Adipocyte (in vitro differentiated cells): ENCODE measurements at regions not wholly inside any gene's neighbourhood (a gene's known extent, or its start where the extent isn't known, plus 50 kb on each side); places are given as distances from the start of the nearest gene placed in this dataset.
"Not testable (repeated sequence)": the region's sequence is repeated elsewhere in the genome, so short reads cannot be mapped to it uniquely, and the experiment has no call there.

ENCODE experiments used
- DNase-seq: peaks from one replicate; pipeline ENCODE4 v3.0.0-alpha.2; 2015; ENCODE audit warnings: low read depth
- H3K27me3 ChIP-seq: replicated peaks from 2 replicates; pipeline ENCODE4 v1.7.0; 2013; ENCODE audit warnings: mild to moderate bottlenecking, low read length, moderate library complexity; ENCODE audit not compliant: control insufficient read depth, insufficient read depth
- H3K36me3 ChIP-seq: 2 replicates; pipeline ENCODE4 v1.7.0; 2013; ENCODE audit warnings: low read length, mild to moderate bottlenecking, moderate library complexity; ENCODE audit not compliant: control insufficient read depth, insufficient read depth, severe bottlenecking
- H3K4me1 ChIP-seq: 2 replicates; pipeline ENCODE4 v1.7.0; 2013; ENCODE audit warnings: mild to moderate bottlenecking, low read length, moderate library complexity; ENCODE audit not compliant: control insufficient read depth, insufficient read depth
- H3K4me3 ChIP-seq: 2 replicates; pipeline ENCODE4 v1.7.0; 2013; ENCODE audit warnings: mild to moderate bottlenecking, low read length, moderate library complexity
- H3K9ac ChIP-seq: 2 replicates; pipeline ENCODE4 v1.7.0; 2013; ENCODE audit warnings: mild to moderate bottlenecking, low read length, moderate library complexity
- H3K9me3 ChIP-seq: 2 replicates; pipeline ENCODE4 v1.7.0; 2013; ENCODE audit warnings: mild to moderate bottlenecking, low read length, moderate library complexity; ENCODE audit not compliant: control insufficient read depth

DNA sequence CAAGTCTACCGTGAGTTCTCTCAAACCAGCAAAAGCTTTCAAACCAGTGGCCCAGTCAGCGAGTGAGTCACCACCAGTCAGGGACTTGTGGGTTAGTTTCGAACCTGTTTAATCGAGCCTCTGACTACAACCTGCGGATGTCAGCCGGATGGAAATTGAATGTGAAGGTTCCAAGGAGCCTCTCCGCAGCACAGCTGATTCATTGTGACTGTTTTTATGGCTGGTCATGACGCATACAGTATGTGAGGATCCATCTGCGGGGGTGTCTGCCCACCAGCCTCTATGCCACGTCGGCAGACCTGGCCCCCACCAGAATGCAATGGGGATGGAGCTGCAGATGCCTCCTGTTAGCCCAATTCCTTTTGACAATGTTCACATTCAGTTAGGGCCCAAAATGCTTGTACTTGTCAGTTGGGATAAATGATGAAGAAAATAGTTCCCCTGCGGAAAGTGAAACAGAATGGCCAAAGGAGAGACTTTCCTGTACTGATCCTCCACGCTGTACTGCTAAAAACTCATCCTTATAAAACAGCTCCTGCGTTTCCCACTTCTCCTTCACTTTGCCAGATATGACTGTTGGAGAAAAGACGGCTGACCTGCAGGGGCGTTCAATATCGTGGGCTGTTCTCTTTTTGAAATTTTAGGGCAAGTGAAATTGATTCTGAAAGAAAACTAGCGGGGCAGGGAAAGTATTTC, 206.6 kb downstream of the TFAP2B start:
- Histone ChIP-seq H3K27me3 (no peaks in the 10 kb centered on the region), H3K36me3 (no peaks in the 10 kb centered on the region), H3K4me1 (peaks cover 6% of the 10 kb centered on the region), H3K9ac (no peak overlapping the region), H3K4me3 (no peak overlapping the region), H3K9me3 (no peaks in the 10 kb centered on the region)
- no peak for DNase-seq

GRCh38 chr6:51027283-51028065, 208.8 kb downstream of the TFAP2B start:
- no peak overlapping the region for H3K9ac ChIP-seq
- no peak overlapping the region for H3K4me3 ChIP-seq
- no peaks in the 10 kb centered on the region for H3K36me3 ChIP-seq
- H3K9me3 ChIP-seq, result no peaks in the 10 kb centered on the region
- peaks cover 6% of the 10 kb centered on the region for H3K4me1 ChIP-seq
- H3K27me3 ChIP-seq, result no peaks in the 10 kb centered on the region
- no peak for DNase-seq

GRCh38 chr6:51028276-51028675, 209.6 kb downstream of the TFAP2B start:
- DNase-seq, result no peak
- no peak overlapping the region for H3K9ac ChIP-seq
- no peaks in the 10 kb centered on the region for H3K36me3 ChIP-seq
- H3K4me3 ChIP-seq, result no peak overlapping the region
- H3K4me1 ChIP-seq, result peaks cover 6% of the 10 kb centered on the region
- no peaks in the 10 kb centered on the region for H3K9me3 ChIP-seq
- H3K27me3 ChIP-seq, result no peaks in the 10 kb centered on the region

DNA sequence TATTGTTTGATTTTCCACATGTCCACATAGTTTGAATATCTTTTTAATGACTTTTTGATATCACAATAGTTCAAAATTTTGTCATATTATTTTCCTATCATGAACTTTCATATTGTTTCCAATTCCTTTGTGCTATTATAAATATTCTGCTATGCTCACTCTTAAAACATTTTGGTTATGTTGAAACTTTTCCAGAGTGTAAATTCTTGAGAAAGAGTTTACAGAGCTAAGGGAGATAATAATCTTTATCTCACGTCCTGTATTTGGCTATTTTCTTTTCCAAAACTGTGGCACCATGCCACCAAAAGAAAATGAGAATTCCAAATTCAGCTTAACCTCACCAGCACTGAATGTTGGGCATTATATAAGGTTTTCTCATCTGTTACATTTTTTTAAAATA, 210.9 kb downstream of the TFAP2B start:
- no peak for DNase-seq
- no peaks in the 10 kb centered on the region for H3K27me3 ChIP-seq
- no peak overlapping the region for H3K4me3 ChIP-seq
- no peaks in the 10 kb centered on the region for H3K36me3 ChIP-seq
- H3K4me1 ChIP-seq, result peaks cover 6% of the 10 kb centered on the region
- no peaks in the 10 kb centered on the region for H3K9me3 ChIP-seq
- H3K9ac ChIP-seq, result no peak overlapping the region

- H3K4me3 ChIP-seq, result no peak overlapping the region
- H3K36me3 ChIP-seq, result no peaks in the 10 kb centered on the region
- H3K9me3 ChIP-seq, result no peaks in the 10 kb centered on the region
- no peaks in the 10 kb centered on the region for H3K4me1 ChIP-seq
- no peak overlapping the region for H3K9ac ChIP-seq
- H3K27me3 ChIP-seq, result no peaks in the 10 kb centered on the region
- DNase-seq, result no peak
These were observed 226.9 kb downstream of the TFAP2B start for GRCh38 chr6:51045548-51045947.

DNA sequence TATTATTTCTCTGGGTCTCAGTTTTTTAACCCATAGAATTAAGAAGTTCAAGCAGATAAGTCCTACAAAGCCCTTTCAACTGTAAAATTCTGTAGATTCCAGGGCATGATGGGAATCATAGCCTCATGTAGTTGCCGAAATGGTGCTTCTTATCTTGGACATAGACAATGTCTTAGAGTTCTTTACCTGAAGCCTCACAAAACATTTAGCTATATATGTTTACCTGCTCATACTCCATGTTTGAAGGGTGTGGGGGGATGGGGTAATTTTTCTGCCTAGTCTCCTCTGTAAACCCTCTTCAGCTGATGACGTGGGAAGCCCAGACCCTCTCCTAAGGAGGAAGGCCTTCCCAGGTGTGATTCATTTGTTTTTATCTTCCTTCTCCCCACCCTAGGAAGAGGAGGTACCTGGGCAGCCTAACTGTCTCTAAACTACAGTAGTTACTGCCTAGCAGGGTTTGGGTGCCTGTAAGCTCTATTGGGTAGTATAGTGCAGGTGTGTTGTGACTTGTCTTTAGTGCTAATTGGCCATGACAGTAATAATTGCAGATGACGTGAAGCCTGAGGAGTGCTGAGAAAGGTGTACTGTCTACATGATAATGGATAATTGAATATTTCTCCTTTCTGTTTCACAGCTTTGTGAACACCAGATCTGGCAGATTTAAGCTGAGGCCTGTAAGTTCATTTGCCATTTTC, 230.8 kb downstream of the TFAP2B start:
- Histone ChIP-seq H3K9me3 (peaks cover 4% of the 10 kb centered on the region), H3K9ac (no peak overlapping the region), H3K4me3 (no peak overlapping the region), H3K36me3 (no peaks in the 10 kb centered on the region), H3K4me1 (no peaks in the 10 kb centered on the region), H3K27me3 (no peaks in the 10 kb centered on the region)
- DNase-seq, result no peak

DNA sequence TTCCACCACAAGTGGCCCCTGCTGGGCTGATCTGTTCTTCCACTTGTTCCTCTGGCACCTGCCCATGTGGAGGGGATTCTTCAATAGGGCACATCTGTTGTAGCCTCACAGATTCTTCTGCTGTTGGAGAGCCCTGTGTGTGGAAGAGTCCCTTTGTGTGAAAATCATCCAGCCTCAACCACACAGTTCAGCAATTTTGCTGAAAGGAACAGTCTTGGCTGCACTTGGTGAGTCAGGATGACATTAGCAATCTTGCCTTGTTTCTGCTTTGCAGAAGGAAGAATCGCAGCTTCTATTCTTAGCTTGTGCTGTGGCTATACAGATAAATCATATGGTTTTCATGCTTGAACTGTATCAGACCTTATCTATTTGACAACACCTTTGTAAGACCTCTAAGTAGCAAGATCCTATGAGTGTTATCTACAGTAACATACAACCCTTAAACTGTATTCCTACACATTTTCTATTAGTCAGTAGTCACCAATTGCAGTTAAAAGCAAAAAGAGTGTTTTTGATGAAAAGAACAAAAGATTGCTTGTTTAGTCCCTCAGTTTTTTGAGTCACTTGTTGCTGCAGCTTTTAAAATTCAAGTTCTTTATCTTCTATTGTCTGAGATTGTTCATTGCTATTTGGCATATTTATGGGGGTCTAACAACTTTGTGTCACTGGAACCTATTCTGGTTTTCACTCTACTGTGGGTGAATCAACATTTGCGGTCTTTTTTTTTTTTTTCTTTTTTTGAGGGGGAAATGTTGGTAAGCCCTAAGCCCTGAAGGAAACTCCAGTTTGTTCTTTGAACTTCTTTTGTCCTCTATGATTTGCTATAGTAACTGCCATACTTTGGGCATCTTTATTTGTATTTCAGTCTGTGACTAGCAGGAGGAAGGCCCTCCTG, 231.6 kb downstream of the TFAP2B start:
- peaks cover 4% of the 10 kb centered on the region for H3K9me3 ChIP-seq
- H3K27me3 ChIP-seq, result no peaks in the 10 kb centered on the region
- H3K4me3 ChIP-seq, result no peak overlapping the region
- H3K9ac ChIP-seq, result no peak overlapping the region
- no peaks in the 10 kb centered on the region for H3K36me3 ChIP-seq
- DNase-seq, result no peak
- H3K4me1 ChIP-seq, result no peaks in the 10 kb centered on the region

- H3K36me3 ChIP-seq, DNase-seq, H3K9ac ChIP-seq, H3K4me1 ChIP-seq, H3K9me3 ChIP-seq, H3K27me3 ChIP-seq, H3K4me3 ChIP-seq: not testable (repeated sequence)
These were observed 234.0 kb downstream of the TFAP2B start for GRCh38 chr6:51052716-51053115.

GRCh38 chr6:51055316-51055715, 236.6 kb downstream of the TFAP2B start:
- H3K9me3 ChIP-seq, DNase-seq, H3K4me1 ChIP-seq, H3K9ac ChIP-seq, H3K4me3 ChIP-seq, H3K36me3 ChIP-seq, H3K27me3 ChIP-seq: not testable (repeated sequence)

DNA sequence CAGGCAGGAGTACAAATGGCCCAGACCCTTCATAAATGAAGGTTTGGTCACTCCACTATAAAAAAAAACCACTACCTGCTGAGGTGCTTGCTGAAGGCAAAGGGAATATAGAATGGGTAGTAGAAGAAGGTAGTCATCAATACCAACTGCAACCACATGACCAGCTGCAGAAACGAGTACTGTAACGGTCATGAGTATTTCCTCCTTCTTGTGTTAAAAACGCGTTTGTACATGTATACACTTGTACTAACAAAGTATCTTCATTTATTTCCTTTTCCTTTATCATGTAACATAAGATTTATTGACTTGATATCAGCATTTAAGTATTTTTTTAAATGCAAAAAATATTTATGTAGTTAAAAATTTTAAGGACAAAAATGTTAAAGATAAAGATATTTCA, 238.6 kb downstream of the TFAP2B start:
- Histone ChIP-seq H3K27me3 (no peaks in the 10 kb centered on the region), H3K9me3 (peaks cover 4% of the 10 kb centered on the region), H3K4me3 (no peak overlapping the region), H3K4me1 (no peaks in the 10 kb centered on the region), H3K9ac (no peak overlapping the region), H3K36me3 (no peaks in the 10 kb centered on the region)
- no peak for DNase-seq
